ENCODE measurements at regions not wholly inside any gene's neighbourhood (a gene's known extent, or its start where the extent isn't known, plus 50 kb on each side); places are given as distances from the start of the nearest gene placed in this dataset.
A peak's percentile ranks its signal among the peaks of the same experiment; 100 is the strongest.

- Histone ChIP-seq H3K27ac (ENCODE audit: insufficient read depth, low read length) (no peak overlapping the region), H3K9ac (ENCODE audit: insufficient read depth, low read length) (no peak overlapping the region), H4K20me1 (ENCODE audit: control insufficient read depth, extremely low read depth, insufficient read depth, low read length) (no peaks in the 10 kb centered on the region), H3K79me2 (ENCODE audit: control insufficient read depth, insufficient read depth, low read length) (no peaks in the 10 kb centered on the region), H3K36me3 (ENCODE audit: control insufficient read depth, insufficient read depth, low read length) (no peaks in the 10 kb centered on the region), H3K4me2 (ENCODE audit: extremely low read depth, insufficient read depth, low read length) (no peak overlapping the region), H3K4me1 (ENCODE audit: control insufficient read depth, extremely low read depth, insufficient read depth, low read length) (no peaks in the 10 kb centered on the region), H2AFZ (ENCODE audit: low read length) (no peak overlapping the region), H3K27me3 (ENCODE audit: control insufficient read depth, insufficient read depth, low read length) (no peaks in the 10 kb centered on the region), H3K9me3 (ENCODE audit: control insufficient read depth, insufficient read depth, low read depth, low read length) (no peaks in the 10 kb centered on the region), H3K4me3 (replicated peaks in 1 of 4; ENCODE audit: control extremely low read depth in 1 of 4, insufficient read depth in 1 of 4, low read depth in 3 of 4, low read length in 4 of 4) (no peak overlapping the region)
- DNase-seq (ENCODE audit: low read depth in 2 of 2) = peak; percentile 88 to 90
- TF ChIP-seq EZH2 (IDR thresholded peaks at IDR 0.05; ENCODE audit: low read length, missing control alignments) (no peak), CTCF (conservative IDR thresholded peaks at IDR 0.05 in 1 of 2, IDR thresholded peaks at IDR 0.05 in 1 of 2; ENCODE audit: low read depth in 1 of 2, low read length in 2 of 2) (no peak)
Observed at GRCh38 chr14:62143245-62143644, 381.0 kb downstream of the SNAPC1 start.

DNA sequence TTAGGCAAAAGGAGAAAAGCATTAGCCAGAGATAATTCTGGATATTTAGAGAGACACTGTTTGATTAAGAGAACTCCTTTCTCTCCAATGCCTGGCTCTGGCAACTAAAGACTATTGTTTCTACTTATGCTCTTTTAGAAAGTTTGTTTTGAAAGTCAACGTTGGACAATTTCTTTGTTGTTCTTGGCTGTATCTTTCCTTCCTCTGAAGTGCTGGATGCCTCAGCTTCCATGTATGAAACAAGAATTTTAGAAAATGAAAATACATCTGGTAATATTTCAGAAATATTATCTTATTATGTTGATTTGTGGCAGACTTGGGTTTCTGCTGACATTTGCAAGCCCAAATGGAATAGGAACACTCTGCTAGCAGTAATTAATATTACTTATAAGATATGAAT, 382.6 kb downstream of the SNAPC1 start:
- no peak overlapping the region for H3K4me3 ChIP-seq (replicated peaks in 1 of 4; ENCODE audit: control extremely low read depth in 1 of 4, insufficient read depth in 1 of 4, low read depth in 3 of 4, low read length in 4 of 4)
- H3K4me1 ChIP-seq (ENCODE audit: control insufficient read depth, extremely low read depth, insufficient read depth, low read length) = no peaks in the 10 kb centered on the region
- H3K27me3 ChIP-seq (ENCODE audit: control insufficient read depth, insufficient read depth, low read length) = no peaks in the 10 kb centered on the region
- DNase-seq (ENCODE audit: low read depth in 2 of 2) = peak; percentile 9 to 38
- TF ChIP-seq EZH2 (IDR thresholded peaks at IDR 0.05; ENCODE audit: low read length, missing control alignments) (no peak), CTCF (conservative IDR thresholded peaks at IDR 0.05 in 1 of 2, IDR thresholded peaks at IDR 0.05 in 1 of 2; ENCODE audit: low read depth in 1 of 2, low read length in 2 of 2) (no peak)
- no peaks in the 10 kb centered on the region for H3K79me2 ChIP-seq (ENCODE audit: control insufficient read depth, insufficient read depth, low read length)
- no peaks in the 10 kb centered on the region for H3K36me3 ChIP-seq (ENCODE audit: control insufficient read depth, insufficient read depth, low read length)
- no peak overlapping the region for H3K9ac ChIP-seq (ENCODE audit: insufficient read depth, low read length)
- no peaks in the 10 kb centered on the region for H3K9me3 ChIP-seq (ENCODE audit: control insufficient read depth, insufficient read depth, low read depth, low read length)
- H3K27ac ChIP-seq (ENCODE audit: insufficient read depth, low read length) = no peak overlapping the region
- no peaks in the 10 kb centered on the region for H4K20me1 ChIP-seq (ENCODE audit: control insufficient read depth, extremely low read depth, insufficient read depth, low read length)
- no peak overlapping the region for H3K4me2 ChIP-seq (ENCODE audit: extremely low read depth, insufficient read depth, low read length)
- H2AFZ ChIP-seq (ENCODE audit: low read length) = no peak overlapping the region

DNA sequence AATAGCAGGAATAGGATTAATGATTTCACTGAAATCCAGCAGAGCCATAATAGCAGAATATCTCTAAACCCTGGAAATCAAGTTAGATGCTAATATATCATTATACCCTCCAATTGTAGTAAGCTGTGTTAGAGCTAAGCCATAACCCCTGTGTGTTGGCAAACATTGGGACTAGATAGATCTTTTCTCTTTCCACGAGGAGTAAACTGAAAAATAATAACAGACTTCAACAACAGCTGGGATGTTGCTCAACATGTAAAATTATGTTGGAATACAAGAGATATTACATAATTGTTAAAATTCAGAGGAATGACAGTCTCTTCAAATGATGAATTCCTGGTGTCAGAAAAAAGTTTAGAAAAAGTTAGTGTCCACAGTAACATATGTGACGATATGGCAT, 383.8 kb downstream of the SNAPC1 start:
- Histone ChIP-seq H3K36me3 (ENCODE audit: control insufficient read depth, insufficient read depth, low read length) (no peaks in the 10 kb centered on the region), H3K4me3 (replicated peaks in 1 of 4; ENCODE audit: control extremely low read depth in 1 of 4, insufficient read depth in 1 of 4, low read depth in 3 of 4, low read length in 4 of 4) (no peak overlapping the region), H3K9ac (ENCODE audit: insufficient read depth, low read length) (no peak overlapping the region), H2AFZ (ENCODE audit: low read length) (no peak overlapping the region), H3K79me2 (ENCODE audit: control insufficient read depth, insufficient read depth, low read length) (no peaks in the 10 kb centered on the region), H3K4me1 (ENCODE audit: control insufficient read depth, extremely low read depth, insufficient read depth, low read length) (no peaks in the 10 kb centered on the region), H3K27me3 (ENCODE audit: control insufficient read depth, insufficient read depth, low read length) (no peaks in the 10 kb centered on the region), H3K27ac (ENCODE audit: insufficient read depth, low read length) (no peak overlapping the region), H3K9me3 (ENCODE audit: control insufficient read depth, insufficient read depth, low read depth, low read length) (no peaks in the 10 kb centered on the region), H4K20me1 (ENCODE audit: control insufficient read depth, extremely low read depth, insufficient read depth, low read length) (no peaks in the 10 kb centered on the region), H3K4me2 (ENCODE audit: extremely low read depth, insufficient read depth, low read length) (no peak overlapping the region)
- DNase-seq (ENCODE audit: low read depth in 2 of 2) = no peak
- TF ChIP-seq EZH2 (IDR thresholded peaks at IDR 0.05; ENCODE audit: low read length, missing control alignments) (no peak), CTCF (conservative IDR thresholded peaks at IDR 0.05 in 1 of 2, IDR thresholded peaks at IDR 0.05 in 1 of 2; ENCODE audit: low read depth in 1 of 2, low read length in 2 of 2) (no peak)

Data from fibroblast of lung (primary cell).